WTC11 (cell line): ENCODE measurements at regions not wholly inside any gene's neighbourhood (a gene's known extent, or its start where the extent isn't known, plus 50 kb on each side); places are given as distances from the start of the nearest gene placed in this dataset.

Experiments
- ATAC-seq: fragments of 200-7000 bp; cut with Tn5 transposase; 2 replicates; pipeline ENCODE4 v1.10.0; 2021; ENCODE audit warnings: mild to moderate bottlenecking, moderate library complexity
- CTCF ChIA-PET: fragments of 300-600 bp; sonication (Branson Sonifier 250); formaldehyde crosslinking; loops from one replicate; lab custom pipeline; 2021; ENCODE audit warnings: antibody characterized with exemption; lab: Charles Lee
- POLR2A ChIA-PET: fragments of 350-600 bp; sonication (Branson Sonifier 250); formaldehyde crosslinking; loops from one replicate; lab custom pipeline; 2021; ENCODE audit warnings: antibody characterized with exemption; lab: Charles Lee
- DNase-seq: peaks from one replicate; pipeline ENCODE4 v3.0.0; 2021; ENCODE audit warnings: low spot score
- H3K27ac Mint-ChIP-seq: 2 replicates; pipeline ENCODE4 v1.8.0; 2021; ENCODE audit warnings: mixed read lengths
- H3K27me3 Mint-ChIP-seq: 2 replicates; pipeline ENCODE4 v1.8.0; 2021; ENCODE audit warnings: low read depth, mild to moderate bottlenecking, moderate library complexity, mixed read lengths
- H3K36me3 Mint-ChIP-seq: 2 replicates; pipeline ENCODE4 v1.8.0; 2021; ENCODE audit warnings: mixed read lengths
- H3K4me1 Mint-ChIP-seq: 2 replicates; pipeline ENCODE4 v1.8.0; 2022; ENCODE audit warnings: mixed read lengths
- H3K4me3 Mint-ChIP-seq: 2 replicates; pipeline ENCODE4 v1.8.0; 2021; ENCODE audit warnings: mild to moderate bottlenecking, moderate library complexity, mixed read lengths
- H3K9me3 Mint-ChIP-seq: 2 replicates; pipeline ENCODE4 v1.8.0; 2021; ENCODE audit warnings: mixed read lengths
- CREM ChIP-seq: sonication (generic); formaldehyde crosslinking; IDR thresholded peaks from 2 replicates; pipeline ENCODE4 v1.8.1; 2022; ENCODE audit warnings: mild to moderate bottlenecking, missing genetic modification reagents, moderate library complexity
- FOXJ3 ChIP-seq: sonication (generic); formaldehyde crosslinking; IDR thresholded peaks from 2 replicates; pipeline ENCODE4 v1.9.0; 2021; ENCODE audit warnings: missing genetic modification reagents, mild to moderate bottlenecking, borderline replicate concordance
- GABPB1 ChIP-seq: sonication (generic); formaldehyde crosslinking; IDR thresholded peaks from 2 replicates; pipeline ENCODE4 v1.8.1; 2023; ENCODE audit warnings: mild to moderate bottlenecking, missing genetic modification reagents
- GRHL2 ChIP-seq: fragments of 250-450 bp; sonication (Bioruptor Pico); IDR thresholded peaks from 2 replicates; pipeline ENCODE4 v1.8.0; 2022; ENCODE audit warnings: mild to moderate bottlenecking, moderate library complexity; ENCODE audit not compliant: insufficient replicate concordance, severe bottlenecking
- JUN ChIP-seq: sonication (generic); formaldehyde crosslinking; IDR thresholded peaks from 2 replicates; pipeline ENCODE4 v1.8.0; 2023; ENCODE audit warnings: mild to moderate bottlenecking, missing genetic modification reagents
- MXD4 ChIP-seq: fragments of 250-450 bp; sonication (Bioruptor Pico); IDR thresholded peaks from 2 replicates; pipeline ENCODE4 v1.8.0; 2021; ENCODE audit warnings: mild to moderate bottlenecking, moderate library complexity, borderline replicate concordance
- NFE2L1 ChIP-seq: sonication (generic); formaldehyde crosslinking; IDR thresholded peaks from 2 replicates; pipeline ENCODE4 v1.8.1; 2023; ENCODE audit warnings: missing genetic modification reagents
- RORB ChIP-seq: fragments of 250-450 bp; sonication (Bioruptor Pico); IDR thresholded peaks from 2 replicates; pipeline ENCODE4 v1.9.0; 2021; ENCODE audit warnings: mild to moderate bottlenecking
- SP1 ChIP-seq: sonication (generic); formaldehyde crosslinking; conservative IDR thresholded peaks from 2 replicates; pipeline ENCODE4 v1.8.1; 2022; ENCODE audit warnings: missing genetic modification reagents
- TCF7 ChIP-seq: sonication (generic); formaldehyde crosslinking; IDR thresholded peaks from 2 replicates; pipeline ENCODE4 v1.8.0; 2022; ENCODE audit warnings: mild to moderate bottlenecking, low read depth, missing genetic modification reagents, moderate library complexity
- ZNF138 ChIP-seq: sonication (generic); formaldehyde crosslinking; conservative IDR thresholded peaks from 2 replicates; pipeline ENCODE4 v1.8.1; 2022; ENCODE audit warnings: mild to moderate bottlenecking, moderate library complexity, missing genetic modification reagents
- ZNF219 ChIP-seq: sonication (generic); formaldehyde crosslinking; IDR thresholded peaks from 2 replicates; pipeline ENCODE4 v1.8.0; 2023; ENCODE audit warnings: missing genetic modification reagents, mild to moderate bottlenecking, borderline replicate concordance
- ZNF232 ChIP-seq: sonication (generic); formaldehyde crosslinking; IDR thresholded peaks from 2 replicates; pipeline ENCODE4 v1.8.0; 2022; ENCODE audit warnings: mild to moderate bottlenecking, missing genetic modification reagents
- ZNF317 ChIP-seq: sonication (generic); formaldehyde crosslinking; IDR thresholded peaks from 2 replicates; pipeline ENCODE4 v1.8.1; 2023; ENCODE audit warnings: low read depth, mild to moderate bottlenecking, moderate library complexity, missing genetic modification reagents, borderline replicate concordance
- TF ChIP-seq, protein P1 (sequence below): sonication (generic); formaldehyde crosslinking; IDR thresholded peaks from 2 replicates; pipeline ENCODE4 v1.8.0; 2022; ENCODE audit warnings: mild to moderate bottlenecking, missing genetic modification reagents
- TF ChIP-seq, protein P2 (sequence below): sonication (generic); formaldehyde crosslinking; IDR thresholded peaks from 2 replicates; pipeline ENCODE4 v1.8.1; 2023; ENCODE audit warnings: mild to moderate bottlenecking, missing genetic modification reagents, moderate library complexity
- TF ChIP-seq, protein P3 (sequence below): sonication (generic); formaldehyde crosslinking; IDR thresholded peaks from 2 replicates; pipeline ENCODE4 v1.8.0; 2023; ENCODE audit warnings: missing genetic modification reagents, mild to moderate bottlenecking, borderline replicate concordance
- TF ChIP-seq, protein P4 (sequence below): sonication (generic); formaldehyde crosslinking; IDR thresholded peaks from 2 replicates; pipeline ENCODE4 v1.8.0; 2022; ENCODE audit warnings: mild to moderate bottlenecking, missing genetic modification reagents
- TF ChIP-seq, protein P5 (sequence below): fragments of 250-450 bp; sonication (Bioruptor Pico); IDR thresholded peaks from 2 replicates; pipeline ENCODE4 v2.1.2; 2022; ENCODE audit warnings: mild to moderate bottlenecking, moderate library complexity
- TF ChIP-seq, protein P6 (sequence below): fragments of 250-450 bp; sonication (Bioruptor Pico); IDR thresholded peaks from 2 replicates; pipeline ENCODE4 v1.8.0; 2021; ENCODE audit warnings: mild to moderate bottlenecking
- TF ChIP-seq, protein P7 (sequence below): fragments of 250-450 bp; sonication (Bioruptor Pico); IDR thresholded peaks from 2 replicates; pipeline ENCODE4 v1.9.0; 2021; ENCODE audit warnings: mild to moderate bottlenecking
- TF ChIP-seq, protein P8 (sequence below): sonication (generic); formaldehyde crosslinking; IDR thresholded peaks from 2 replicates; pipeline ENCODE4 v1.8.1; 2023; ENCODE audit warnings: mild to moderate bottlenecking, missing genetic modification reagents, moderate library complexity

DNA sequence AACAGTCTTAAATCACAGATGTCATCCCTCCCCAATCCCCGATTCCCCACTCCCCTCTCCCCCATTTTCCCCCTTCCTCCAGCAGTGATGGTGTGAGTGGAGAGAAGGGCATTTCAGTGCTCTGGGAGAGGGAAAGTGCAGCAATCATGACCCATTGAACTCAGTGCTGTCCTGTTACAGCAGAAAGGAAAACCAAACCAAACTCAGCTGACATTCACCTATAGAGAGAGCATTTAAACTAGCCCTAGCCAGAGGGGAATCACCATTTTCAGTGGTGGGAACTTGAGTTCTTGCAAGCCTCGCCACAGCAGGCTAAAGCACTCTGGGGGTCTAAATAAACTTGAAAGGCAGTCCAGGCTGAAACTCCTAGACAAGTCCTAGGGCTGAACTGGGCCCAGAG is 129.9 kb upstream of the COL21A1 start:
- TF ChIP-seq MXD4 (CRISPR knock-in tag): no peak
- TF ChIP-seq, protein P1, sequence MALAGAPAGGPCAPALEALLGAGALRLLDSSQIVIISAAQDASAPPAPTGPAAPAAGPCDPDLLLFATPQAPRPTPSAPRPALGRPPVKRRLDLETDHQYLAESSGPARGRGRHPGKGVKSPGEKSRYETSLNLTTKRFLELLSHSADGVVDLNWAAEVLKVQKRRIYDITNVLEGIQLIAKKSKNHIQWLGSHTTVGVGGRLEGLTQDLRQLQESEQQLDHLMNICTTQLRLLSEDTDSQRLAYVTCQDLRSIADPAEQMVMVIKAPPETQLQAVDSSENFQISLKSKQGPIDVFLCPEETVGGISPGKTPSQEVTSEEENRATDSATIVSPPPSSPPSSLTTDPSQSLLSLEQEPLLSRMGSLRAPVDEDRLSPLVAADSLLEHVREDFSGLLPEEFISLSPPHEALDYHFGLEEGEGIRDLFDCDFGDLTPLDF (CRISPR knock-in tag): no peak
- TF ChIP-seq, protein P2, sequence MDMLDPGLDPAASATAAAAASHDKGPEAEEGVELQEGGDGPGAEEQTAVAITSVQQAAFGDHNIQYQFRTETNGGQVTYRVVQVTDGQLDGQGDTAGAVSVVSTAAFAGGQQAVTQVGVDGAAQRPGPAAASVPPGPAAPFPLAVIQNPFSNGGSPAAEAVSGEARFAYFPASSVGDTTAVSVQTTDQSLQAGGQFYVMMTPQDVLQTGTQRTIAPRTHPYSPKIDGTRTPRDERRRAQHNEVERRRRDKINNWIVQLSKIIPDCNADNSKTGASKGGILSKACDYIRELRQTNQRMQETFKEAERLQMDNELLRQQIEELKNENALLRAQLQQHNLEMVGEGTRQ (CRISPR knock-in tag): no peak
- no peak for TF ChIP-seq ZNF219 (CRISPR knock-in tag)
- TF ChIP-seq SP1: no peak
- TF ChIP-seq ZNF138 (CRISPR knock-in tag): no peak
- TF ChIP-seq FOXJ3 (CRISPR knock-in tag): no peak
- TF ChIP-seq RORB: no peak
- no peak for TF ChIP-seq TCF7 (CRISPR knock-in tag)
- TF ChIP-seq, protein P3, sequence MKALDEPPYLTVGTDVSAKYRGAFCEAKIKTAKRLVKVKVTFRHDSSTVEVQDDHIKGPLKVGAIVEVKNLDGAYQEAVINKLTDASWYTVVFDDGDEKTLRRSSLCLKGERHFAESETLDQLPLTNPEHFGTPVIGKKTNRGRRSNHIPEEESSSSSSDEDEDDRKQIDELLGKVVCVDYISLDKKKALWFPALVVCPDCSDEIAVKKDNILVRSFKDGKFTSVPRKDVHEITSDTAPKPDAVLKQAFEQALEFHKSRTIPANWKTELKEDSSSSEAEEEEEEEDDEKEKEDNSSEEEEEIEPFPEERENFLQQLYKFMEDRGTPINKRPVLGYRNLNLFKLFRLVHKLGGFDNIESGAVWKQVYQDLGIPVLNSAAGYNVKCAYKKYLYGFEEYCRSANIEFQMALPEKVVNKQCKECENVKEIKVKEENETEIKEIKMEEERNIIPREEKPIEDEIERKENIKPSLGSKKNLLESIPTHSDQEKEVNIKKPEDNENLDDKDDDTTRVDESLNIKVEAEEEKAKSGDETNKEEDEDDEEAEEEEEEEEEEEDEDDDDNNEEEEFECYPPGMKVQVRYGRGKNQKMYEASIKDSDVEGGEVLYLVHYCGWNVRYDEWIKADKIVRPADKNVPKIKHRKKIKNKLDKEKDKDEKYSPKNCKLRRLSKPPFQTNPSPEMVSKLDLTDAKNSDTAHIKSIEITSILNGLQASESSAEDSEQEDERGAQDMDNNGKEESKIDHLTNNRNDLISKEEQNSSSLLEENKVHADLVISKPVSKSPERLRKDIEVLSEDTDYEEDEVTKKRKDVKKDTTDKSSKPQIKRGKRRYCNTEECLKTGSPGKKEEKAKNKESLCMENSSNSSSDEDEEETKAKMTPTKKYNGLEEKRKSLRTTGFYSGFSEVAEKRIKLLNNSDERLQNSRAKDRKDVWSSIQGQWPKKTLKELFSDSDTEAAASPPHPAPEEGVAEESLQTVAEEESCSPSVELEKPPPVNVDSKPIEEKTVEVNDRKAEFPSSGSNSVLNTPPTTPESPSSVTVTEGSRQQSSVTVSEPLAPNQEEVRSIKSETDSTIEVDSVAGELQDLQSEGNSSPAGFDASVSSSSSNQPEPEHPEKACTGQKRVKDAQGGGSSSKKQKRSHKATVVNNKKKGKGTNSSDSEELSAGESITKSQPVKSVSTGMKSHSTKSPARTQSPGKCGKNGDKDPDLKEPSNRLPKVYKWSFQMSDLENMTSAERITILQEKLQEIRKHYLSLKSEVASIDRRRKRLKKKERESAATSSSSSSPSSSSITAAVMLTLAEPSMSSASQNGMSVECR (CRISPR knock-in tag): no peak
- TF ChIP-seq, protein P4, sequence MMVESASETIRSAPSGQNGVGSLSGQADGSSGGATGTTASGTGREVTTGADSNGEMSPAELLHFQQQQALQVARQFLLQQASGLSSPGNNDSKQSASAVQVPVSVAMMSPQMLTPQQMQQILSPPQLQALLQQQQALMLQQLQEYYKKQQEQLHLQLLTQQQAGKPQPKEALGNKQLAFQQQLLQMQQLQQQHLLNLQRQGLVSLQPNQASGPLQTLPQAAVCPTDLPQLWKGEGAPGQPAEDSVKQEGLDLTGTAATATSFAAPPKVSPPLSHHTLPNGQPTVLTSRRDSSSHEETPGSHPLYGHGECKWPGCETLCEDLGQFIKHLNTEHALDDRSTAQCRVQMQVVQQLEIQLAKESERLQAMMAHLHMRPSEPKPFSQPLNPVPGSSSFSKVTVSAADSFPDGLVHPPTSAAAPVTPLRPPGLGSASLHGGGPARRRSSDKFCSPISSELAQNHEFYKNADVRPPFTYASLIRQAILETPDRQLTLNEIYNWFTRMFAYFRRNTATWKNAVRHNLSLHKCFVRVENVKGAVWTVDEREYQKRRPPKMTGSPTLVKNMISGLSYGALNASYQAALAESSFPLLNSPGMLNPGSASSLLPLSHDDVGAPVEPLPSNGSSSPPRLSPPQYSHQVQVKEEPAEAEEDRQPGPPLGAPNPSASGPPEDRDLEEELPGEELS (CRISPR knock-in tag): no peak
- no peak for TF ChIP-seq ZNF232 (CRISPR knock-in tag)
- no peak for TF ChIP-seq NFE2L1 (CRISPR knock-in tag)
- TF ChIP-seq GRHL2: no peak
- TF ChIP-seq, all 79 proteins: peak for 0
- DNase-seq: no peak
- no peaks in the 10 kb centered on the region for H3K4me1 Mint-ChIP-seq
- POLR2A ChIA-PET: no interaction called here
- no peak overlapping the region for H3K27ac Mint-ChIP-seq
- CTCF ChIA-PET: no interaction called here
- ATAC-seq: no peak
- no peaks in the 10 kb centered on the region; the same call in 1 of the 2 replicates for H3K27me3 Mint-ChIP-seq
- no peak overlapping the region for H3K4me3 Mint-ChIP-seq
- H3K9me3 Mint-ChIP-seq: peaks cover 12% of the 10 kb centered on the region
- no peaks in the 10 kb centered on the region for H3K36me3 Mint-ChIP-seq

DNA sequence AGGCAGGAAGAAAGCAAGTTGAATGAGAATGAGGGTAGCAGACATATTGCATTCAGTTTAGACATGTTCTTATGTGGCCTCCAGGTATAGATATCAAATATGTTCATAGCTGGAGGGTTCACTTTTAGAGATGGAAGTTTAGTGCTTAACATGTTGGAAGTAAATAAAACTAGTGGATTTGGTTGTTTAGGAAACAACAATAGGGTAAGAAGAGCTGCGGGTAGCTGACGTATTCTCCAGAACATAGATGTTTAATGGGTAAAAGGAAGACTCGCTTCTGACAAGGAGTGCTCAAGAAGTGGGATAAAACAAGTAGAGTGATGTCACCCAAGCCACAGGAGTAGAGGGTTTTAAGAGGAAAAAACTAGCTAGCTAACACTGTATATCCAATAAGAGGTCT is 128.4 kb upstream of the COL21A1 start:
- Mint-ChIP-seq H3K4me1 (no peaks in the 10 kb centered on the region), H3K9me3 (peaks cover 12% of the 10 kb centered on the region)
- CTCF ChIA-PET: no interaction called here

More for the DNA sequence above, 128.4 kb upstream of the COL21A1 start:
- TF ChIP-seq, protein P5, sequence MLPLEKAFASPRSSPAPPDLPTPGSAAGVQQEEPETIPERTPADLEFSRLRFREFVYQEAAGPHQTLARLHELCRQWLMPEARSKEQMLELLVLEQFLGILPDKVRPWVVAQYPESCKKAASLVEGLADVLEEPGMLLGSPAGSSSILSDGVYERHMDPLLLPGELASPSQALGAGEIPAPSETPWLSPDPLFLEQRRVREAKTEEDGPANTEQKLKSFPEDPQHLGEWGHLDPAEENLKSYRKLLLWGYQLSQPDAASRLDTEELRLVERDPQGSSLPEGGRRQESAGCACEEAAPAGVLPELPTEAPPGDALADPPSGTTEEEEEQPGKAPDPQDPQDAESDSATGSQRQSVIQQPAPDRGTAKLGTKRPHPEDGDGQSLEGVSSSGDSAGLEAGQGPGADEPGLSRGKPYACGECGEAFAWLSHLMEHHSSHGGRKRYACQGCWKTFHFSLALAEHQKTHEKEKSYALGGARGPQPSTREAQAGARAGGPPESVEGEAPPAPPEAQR: no peak
- TF ChIP-seq GABPB1 (CRISPR knock-in tag) (no peak), ZNF317 (CRISPR knock-in tag) (no peak), JUN (no peak), CREM (no peak)
- TF ChIP-seq, protein P6, sequence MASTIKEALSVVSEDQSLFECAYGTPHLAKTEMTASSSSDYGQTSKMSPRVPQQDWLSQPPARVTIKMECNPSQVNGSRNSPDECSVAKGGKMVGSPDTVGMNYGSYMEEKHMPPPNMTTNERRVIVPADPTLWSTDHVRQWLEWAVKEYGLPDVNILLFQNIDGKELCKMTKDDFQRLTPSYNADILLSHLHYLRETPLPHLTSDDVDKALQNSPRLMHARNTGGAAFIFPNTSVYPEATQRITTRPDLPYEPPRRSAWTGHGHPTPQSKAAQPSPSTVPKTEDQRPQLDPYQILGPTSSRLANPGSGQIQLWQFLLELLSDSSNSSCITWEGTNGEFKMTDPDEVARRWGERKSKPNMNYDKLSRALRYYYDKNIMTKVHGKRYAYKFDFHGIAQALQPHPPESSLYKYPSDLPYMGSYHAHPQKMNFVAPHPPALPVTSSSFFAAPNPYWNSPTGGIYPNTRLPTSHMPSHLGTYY (CRISPR knock-in tag): no peak
- TF ChIP-seq, protein P7, sequence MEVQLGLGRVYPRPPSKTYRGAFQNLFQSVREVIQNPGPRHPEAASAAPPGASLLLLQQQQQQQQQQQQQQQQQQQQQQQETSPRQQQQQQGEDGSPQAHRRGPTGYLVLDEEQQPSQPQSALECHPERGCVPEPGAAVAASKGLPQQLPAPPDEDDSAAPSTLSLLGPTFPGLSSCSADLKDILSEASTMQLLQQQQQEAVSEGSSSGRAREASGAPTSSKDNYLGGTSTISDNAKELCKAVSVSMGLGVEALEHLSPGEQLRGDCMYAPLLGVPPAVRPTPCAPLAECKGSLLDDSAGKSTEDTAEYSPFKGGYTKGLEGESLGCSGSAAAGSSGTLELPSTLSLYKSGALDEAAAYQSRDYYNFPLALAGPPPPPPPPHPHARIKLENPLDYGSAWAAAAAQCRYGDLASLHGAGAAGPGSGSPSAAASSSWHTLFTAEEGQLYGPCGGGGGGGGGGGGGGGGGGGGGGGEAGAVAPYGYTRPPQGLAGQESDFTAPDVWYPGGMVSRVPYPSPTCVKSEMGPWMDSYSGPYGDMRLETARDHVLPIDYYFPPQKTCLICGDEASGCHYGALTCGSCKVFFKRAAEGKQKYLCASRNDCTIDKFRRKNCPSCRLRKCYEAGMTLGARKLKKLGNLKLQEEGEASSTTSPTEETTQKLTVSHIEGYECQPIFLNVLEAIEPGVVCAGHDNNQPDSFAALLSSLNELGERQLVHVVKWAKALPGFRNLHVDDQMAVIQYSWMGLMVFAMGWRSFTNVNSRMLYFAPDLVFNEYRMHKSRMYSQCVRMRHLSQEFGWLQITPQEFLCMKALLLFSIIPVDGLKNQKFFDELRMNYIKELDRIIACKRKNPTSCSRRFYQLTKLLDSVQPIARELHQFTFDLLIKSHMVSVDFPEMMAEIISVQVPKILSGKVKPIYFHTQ: no peak
- TF ChIP-seq, protein P8, sequence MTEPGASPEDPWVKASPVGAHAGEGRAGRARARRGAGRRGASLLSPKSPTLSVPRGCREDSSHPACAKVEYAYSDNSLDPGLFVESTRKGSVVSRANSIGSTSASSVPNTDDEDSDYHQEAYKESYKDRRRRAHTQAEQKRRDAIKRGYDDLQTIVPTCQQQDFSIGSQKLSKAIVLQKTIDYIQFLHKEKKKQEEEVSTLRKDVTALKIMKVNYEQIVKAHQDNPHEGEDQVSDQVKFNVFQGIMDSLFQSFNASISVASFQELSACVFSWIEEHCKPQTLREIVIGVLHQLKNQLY (CRISPR knock-in tag): no peak
- Mint-ChIP-seq H3K27me3 (no peaks in the 10 kb centered on the region; the same call in 1 of the 2 replicates), H3K36me3 (no peaks in the 10 kb centered on the region), H3K27ac (no peak overlapping the region), H3K4me3 (no peak overlapping the region)
- DNase-seq (no peak), ATAC-seq (no peak)
- POLR2A ChIA-PET: no interaction called here
